Stomach (tissue), 4 donors: ENCODE measurements at regions not wholly inside any gene's neighbourhood (a gene's known extent, or its start where the extent isn't known, plus 50 kb on each side); places are given as distances from the start of the nearest gene placed in this dataset.

Source experiments
- POLR2A ChIP-seq, 4 donors: fragments of 450-650 bp; IDR thresholded peaks; one replicate each; pipeline ENCODE4 v1.6.1; 2016; ENCODE audit warnings: antibody characterized with exemption in 4 of 4, control low read depth in 2 of 4, mild to moderate bottlenecking in 1 of 4, moderate library complexity in 1 of 4
- TF ChIP-seq, protein P1 (sequence below), 7 experiments: fragments of 450-650 bp in 4 of 7; fragments of 200-600 bp in 3 of 7; sonication (generic) in 3 of 7; IDR thresholded peaks; one replicate each; pipeline ENCODE4 v1.5.1; 2016 to 2019; ENCODE audit warnings: antibody characterized with exemption in 7 of 7, control low read depth in 2 of 7, mild to moderate bottlenecking in 1 of 7

- TF ChIP-seq, protein P1, sequence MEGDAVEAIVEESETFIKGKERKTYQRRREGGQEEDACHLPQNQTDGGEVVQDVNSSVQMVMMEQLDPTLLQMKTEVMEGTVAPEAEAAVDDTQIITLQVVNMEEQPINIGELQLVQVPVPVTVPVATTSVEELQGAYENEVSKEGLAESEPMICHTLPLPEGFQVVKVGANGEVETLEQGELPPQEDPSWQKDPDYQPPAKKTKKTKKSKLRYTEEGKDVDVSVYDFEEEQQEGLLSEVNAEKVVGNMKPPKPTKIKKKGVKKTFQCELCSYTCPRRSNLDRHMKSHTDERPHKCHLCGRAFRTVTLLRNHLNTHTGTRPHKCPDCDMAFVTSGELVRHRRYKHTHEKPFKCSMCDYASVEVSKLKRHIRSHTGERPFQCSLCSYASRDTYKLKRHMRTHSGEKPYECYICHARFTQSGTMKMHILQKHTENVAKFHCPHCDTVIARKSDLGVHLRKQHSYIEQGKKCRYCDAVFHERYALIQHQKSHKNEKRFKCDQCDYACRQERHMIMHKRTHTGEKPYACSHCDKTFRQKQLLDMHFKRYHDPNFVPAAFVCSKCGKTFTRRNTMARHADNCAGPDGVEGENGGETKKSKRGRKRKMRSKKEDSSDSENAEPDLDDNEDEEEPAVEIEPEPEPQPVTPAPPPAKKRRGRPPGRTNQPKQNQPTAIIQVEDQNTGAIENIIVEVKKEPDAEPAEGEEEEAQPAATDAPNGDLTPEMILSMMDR (IDR thresholded peaks at IDR 0.05), result no peak
- TF ChIP-seq POLR2A (IDR thresholded peaks at IDR 0.05), result no peak
These were observed 712.2 kb upstream of the HS3ST1 start for GRCh38 chr4:12140864-12141263.
